ENCODE measurements at regions not wholly inside any gene's neighbourhood (a gene's known extent, or its start where the extent isn't known, plus 50 kb on each side); places are given as distances from the start of the nearest gene placed in this dataset.

GRCh38 chr11:25990406-25990805, 341.5 kb upstream of the ANO3 start:
- TF ChIP-seq CTCF (IDR thresholded peaks at IDR 0.05; ENCODE audit: insufficient read depth, low read length) (no peak), REST (IDR thresholded peaks at IDR 0.05; ENCODE audit: insufficient replicate concordance, low read depth) (no peak), POLR2AphosphoS5 (IDR thresholded peaks at IDR 0.05; ENCODE audit: low read depth) (no peak), GABPA (IDR thresholded peaks at IDR 0.05; ENCODE audit: low read depth) (no peak)
